ENCODE measurements at regions not wholly inside any gene's neighbourhood (a gene's known extent, or its start where the extent isn't known, plus 50 kb on each side); places are given as distances from the start of the nearest gene placed in this dataset.

DNA sequence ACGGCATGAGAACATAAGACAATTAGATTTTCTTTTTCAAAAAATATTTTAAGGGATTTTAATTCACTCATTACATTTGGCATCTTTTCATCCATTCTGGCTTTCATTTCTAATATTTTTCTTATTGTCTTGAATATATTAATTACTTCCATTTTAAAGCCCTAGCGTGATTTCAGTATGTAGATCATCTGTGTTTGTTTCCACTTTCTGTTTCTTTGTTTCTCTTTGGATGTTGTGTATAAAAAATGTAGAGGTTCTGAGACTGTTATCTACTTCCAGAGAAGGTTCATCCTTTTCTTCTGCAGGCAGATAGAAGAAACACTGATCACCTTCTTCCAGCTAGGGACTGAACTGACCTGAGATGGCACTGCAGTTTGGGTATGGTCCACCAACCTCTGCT lies 664.4 kb upstream of the SLC39A10 start:
- no peak overlapping the region for H3K4me3 ChIP-seq (ENCODE audit: low read depth, low read length)
- TF ChIP-seq, protein P1, sequence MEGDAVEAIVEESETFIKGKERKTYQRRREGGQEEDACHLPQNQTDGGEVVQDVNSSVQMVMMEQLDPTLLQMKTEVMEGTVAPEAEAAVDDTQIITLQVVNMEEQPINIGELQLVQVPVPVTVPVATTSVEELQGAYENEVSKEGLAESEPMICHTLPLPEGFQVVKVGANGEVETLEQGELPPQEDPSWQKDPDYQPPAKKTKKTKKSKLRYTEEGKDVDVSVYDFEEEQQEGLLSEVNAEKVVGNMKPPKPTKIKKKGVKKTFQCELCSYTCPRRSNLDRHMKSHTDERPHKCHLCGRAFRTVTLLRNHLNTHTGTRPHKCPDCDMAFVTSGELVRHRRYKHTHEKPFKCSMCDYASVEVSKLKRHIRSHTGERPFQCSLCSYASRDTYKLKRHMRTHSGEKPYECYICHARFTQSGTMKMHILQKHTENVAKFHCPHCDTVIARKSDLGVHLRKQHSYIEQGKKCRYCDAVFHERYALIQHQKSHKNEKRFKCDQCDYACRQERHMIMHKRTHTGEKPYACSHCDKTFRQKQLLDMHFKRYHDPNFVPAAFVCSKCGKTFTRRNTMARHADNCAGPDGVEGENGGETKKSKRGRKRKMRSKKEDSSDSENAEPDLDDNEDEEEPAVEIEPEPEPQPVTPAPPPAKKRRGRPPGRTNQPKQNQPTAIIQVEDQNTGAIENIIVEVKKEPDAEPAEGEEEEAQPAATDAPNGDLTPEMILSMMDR (conservative IDR thresholded peaks at IDR 0.05; ENCODE audit: low read depth, low read length): no peak
- no peak for DNase-seq (ENCODE audit: low read depth)

DNA sequence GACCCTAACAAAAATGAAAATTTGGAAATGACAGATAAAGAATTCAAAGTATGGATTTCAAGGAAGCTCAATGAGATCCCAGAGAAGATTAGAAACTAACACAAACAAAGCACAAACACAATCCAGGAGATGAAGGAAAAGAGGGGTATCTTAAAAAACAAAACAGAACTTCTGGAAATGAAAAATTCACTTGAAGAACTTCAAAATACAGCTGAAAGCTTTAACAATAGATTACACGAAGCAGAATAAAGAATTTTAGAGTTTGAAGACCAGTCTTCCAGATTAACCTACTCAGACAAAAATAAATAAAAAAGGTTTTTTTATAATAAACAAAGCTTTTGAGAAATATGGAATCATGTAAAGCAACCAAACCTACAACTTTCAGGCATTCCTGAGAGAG lies 671.8 kb upstream of the SLC39A10 start:
- TF ChIP-seq, protein P1 (conservative IDR thresholded peaks at IDR 0.05; ENCODE audit: low read depth, low read length): no peak
- no peak for DNase-seq (ENCODE audit: low read depth)
- no peak overlapping the region for H3K4me3 ChIP-seq (ENCODE audit: low read depth, low read length)

DNA sequence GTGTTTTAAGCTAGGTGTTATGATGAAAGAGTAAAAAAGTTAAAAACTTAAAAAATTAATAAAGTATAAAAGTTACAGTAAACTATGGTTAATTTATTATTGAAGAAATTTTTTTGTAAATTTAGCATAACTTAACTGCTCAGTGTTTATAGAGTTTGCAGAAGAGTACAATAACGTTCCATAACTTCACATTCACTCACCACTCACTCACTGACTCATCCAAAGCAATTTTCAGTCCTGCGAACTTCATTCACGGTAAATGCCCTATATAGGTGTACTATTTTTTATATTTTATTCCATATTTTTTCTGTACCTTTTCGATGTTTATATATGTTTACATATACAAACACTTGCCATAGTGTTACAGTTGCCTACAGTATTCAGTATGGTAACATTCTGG lies 694.8 kb upstream of the SLC39A10 start:
- TF ChIP-seq, protein P1 (conservative IDR thresholded peaks at IDR 0.05; ENCODE audit: low read depth, low read length): no peak
- no peak overlapping the region for H3K4me3 ChIP-seq (ENCODE audit: low read depth, low read length)
- DNase-seq (ENCODE audit: low read depth): no peak

DNA sequence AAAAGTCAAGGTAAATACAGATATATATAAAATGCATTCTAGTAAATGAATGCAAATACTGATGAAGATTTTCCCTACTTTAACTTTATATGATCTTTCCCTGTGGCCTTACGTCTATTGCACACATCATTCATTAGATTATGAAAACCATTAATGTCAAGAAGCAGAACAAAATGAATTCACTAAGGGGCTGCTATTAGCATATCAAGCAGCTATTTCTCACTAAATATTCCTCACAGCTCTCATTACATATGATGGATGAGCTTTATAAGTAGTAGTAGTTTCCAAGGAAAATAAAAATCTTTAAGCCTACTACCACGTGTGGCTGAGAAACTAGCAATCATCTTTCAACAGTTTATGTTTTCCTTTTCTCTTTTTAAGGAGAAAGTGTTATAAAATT lies 702.8 kb upstream of the SLC39A10 start:
- no peak for DNase-seq (ENCODE audit: low read depth)
- H3K4me3 ChIP-seq (ENCODE audit: low read depth, low read length): no peak overlapping the region
- TF ChIP-seq, protein P1 (conservative IDR thresholded peaks at IDR 0.05; ENCODE audit: low read depth, low read length): no peak

DNA sequence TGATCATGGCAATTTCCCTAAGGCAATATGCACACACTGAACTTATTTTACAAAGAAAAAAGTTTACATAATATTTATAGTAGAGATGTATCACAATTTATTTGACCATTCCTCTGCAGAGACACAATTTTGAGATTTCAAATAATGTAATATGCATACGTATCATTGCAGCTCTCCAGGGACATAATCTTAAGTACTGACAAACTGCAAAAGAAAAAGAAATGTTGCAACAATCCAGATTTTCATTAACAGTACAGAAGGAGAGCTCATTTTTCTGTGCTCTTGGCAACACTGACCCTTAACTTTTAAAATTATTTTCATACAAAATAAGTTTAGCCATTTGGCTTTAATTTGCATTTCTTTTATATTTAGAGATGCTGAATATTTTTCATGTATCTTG lies 710.2 kb upstream of the SLC39A10 start:
- H3K4me3 ChIP-seq (ENCODE audit: low read depth, low read length): no peak overlapping the region
- DNase-seq (ENCODE audit: low read depth): no peak
- TF ChIP-seq, protein P1 (conservative IDR thresholded peaks at IDR 0.05; ENCODE audit: low read depth, low read length): no peak

DNA sequence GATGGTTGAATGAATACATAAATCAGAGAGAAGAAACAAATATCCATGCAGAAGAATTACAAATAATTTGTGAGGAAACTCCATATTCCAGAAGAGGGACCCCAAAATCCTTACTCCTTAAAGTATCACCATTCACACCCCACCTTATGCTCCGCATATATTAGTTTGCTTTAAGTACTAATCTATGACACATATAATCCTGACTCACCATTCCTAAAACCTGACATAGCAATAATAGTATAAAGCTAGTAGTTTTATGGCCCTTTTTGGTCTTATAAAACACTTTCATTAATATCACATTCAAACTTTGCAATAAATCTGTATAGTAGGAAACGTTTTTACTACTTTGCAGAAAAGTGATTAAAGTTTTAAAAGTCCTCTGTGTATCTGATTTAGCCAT lies 719.0 kb upstream of the SLC39A10 start:
- no peak overlapping the region for H3K4me3 ChIP-seq (ENCODE audit: low read depth, low read length)
- TF ChIP-seq, protein P1 (conservative IDR thresholded peaks at IDR 0.05; ENCODE audit: low read depth, low read length): no peak
- DNase-seq (ENCODE audit: low read depth): no peak

DNA sequence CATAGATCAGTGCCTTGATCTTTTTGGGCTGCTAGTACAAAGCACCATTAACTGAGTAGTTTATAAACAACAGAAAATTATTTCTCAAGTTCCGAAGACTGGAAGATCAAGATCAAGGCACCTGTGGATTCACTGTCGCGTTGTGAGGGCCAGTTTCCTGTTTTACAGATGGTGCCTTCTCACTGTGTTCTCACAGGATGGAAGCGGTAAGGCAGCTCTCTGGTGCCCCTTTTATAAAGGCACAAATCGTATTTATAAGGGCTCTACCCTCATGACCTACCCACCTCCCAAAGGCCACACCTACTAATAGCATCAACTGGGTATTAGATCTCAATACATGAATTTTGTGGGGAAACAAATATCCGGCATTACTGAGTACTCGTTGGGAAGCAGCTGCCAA lies 729.5 kb upstream of the SLC39A10 start:
- DNase-seq (ENCODE audit: low read depth): no peak
- no peak overlapping the region for H3K4me3 ChIP-seq (ENCODE audit: low read depth, low read length)
- TF ChIP-seq, protein P1 (conservative IDR thresholded peaks at IDR 0.05; ENCODE audit: low read depth, low read length): no peak
